GM18861 (cell line): ENCODE measurements at regions not wholly inside any gene's neighbourhood (a gene's known extent, or its start where the extent isn't known, plus 50 kb on each side); places are given as distances from the start of the nearest gene placed in this dataset.
"Not testable (repeated sequence)": the region's sequence is repeated elsewhere in the genome, so short reads cannot be mapped to it uniquely, and the experiment has no call there.

Experiments used
- ATAC-seq: cut with Tn5 transposase; IDR thresholded peaks from one replicate; pipeline ENCODE4 v1.9.1; 2021; ENCODE audit not compliant: unreplicated experiment

DNA sequence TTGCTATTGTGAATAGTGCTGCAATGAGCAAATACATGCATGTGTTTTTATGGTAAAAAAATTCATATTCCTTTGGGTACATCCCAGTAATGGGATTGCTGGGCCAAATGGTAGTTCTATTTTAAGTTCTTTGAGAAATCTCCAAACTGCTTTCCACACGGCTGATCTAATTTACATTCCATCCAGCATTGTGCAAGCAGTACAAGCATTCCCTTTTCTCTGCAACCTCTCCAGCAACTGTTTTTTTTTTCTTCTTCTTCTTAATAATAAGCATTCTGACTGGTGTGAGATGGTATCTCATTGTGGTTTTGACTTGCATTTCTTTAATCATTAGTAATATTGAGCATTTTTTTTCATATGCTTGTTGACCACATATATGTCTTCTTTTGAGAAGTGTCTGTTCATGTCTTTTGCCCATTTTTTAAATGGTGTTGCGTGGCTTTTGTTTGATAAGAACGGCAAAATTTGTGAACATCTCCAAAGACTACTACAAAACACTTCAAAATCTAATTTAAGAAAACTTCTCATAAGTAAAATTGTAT is 136.1 kb upstream of the MYO3A start:
- no peak for ATAC-seq

DNA sequence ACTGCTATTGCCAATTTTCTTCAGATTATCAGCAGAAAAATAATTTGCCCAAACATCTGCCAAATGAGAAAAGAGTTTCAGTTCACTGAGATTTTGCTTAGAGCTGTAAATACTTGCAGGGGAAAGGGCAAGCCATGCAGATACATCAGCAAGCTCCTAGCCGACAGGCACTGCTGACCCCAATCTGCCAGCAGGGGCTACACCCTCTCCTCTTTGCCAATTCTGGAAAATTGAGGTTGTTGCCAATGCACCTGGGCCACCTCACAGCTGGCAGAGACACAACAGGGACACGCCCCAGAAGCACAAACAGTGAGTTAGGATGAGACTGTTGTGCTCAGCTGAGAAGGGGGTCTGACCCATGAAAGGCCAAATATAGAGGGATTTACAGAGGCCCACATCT is 129.5 kb upstream of the MYO3A start:
- no peak for ATAC-seq

DNA sequence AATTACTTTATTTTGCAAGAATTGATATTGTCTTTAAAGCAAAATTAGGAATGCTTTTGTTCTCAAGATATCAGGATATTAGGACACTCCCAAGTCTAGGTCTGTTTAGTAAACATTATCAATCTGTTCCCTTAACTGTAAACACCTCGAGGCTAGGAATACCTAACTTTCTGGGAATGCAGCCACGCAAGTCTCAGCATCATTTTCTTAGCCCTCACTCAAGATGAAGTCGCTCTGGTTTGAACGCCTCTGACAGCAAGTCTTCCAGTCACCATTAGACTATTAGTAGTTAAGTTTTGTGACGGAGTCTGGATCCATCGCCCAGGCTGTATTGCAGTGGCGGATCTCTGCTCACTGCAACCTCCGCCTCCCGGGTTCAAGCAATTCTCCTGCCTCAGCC is 128.0 kb upstream of the MYO3A start:
- no peak for ATAC-seq

DNA sequence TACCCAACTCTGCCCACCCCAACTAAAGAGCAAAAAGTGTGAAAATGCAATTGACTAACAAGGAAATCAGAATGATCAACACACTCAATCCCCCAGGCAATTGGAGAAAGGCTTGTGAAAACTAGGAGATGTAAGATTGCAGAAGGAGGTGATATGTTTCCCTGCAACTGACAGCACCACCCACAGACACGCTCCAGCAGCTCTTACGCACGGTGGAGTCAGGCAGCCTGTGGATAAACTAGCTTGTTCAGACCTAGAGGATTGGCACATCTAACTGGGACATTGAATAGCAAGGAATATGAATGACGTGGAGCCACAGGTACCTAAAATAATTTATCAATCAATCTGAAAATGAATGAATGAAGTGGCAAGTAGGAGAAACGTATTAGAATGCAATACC is 125.7 kb upstream of the MYO3A start:
- ATAC-seq, result no peak

DNA sequence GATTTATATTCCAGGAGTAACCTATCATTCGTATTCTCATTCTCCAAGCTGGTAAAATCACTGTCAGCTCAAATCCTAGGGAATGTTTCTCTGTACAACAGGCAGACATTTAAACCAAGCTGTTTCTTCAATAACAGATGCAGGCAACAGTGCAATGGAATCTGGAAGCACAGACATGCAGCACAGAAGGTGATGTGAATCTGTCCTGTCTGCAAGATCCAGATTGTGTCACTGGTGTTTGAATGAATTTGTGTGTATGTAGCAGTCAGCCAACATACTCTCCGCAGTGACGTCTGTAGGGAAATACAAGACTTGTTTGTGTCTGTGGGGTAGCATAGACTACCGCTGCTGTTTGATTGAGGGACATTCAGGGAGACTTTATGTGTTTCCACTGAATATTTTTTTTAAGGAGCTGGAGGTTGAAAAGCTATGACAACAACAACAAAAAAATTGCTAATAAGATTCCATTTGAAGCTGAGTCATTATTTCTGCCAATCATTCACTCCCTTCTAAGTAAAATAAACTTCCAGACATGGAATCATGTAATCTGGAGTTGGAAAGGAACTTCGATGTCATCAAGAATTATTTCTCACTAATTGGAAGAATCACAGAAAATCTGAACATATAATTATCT is 122.9 kb upstream of the MYO3A start:
- ATAC-seq, result no peak

DNA sequence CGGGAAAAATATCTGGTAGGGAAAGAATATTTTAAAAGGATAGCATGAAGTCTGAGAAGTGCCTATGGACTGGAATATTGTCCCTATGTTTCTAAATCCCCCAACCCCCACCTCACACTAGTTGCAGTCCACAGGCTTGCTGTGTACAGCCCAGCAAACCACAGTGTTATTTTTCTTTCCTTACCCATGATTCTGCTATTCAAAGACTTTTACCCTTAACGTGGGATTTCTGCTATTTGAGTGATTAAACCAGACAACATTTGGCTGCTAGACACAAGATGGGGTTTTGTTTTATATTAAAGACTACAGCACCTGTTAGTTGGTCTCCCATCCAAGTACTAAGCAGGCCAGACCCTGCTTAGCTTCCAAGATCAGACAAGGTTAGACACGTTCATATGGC is 120.5 kb upstream of the MYO3A start:
- ATAC-seq, result no peak

DNA sequence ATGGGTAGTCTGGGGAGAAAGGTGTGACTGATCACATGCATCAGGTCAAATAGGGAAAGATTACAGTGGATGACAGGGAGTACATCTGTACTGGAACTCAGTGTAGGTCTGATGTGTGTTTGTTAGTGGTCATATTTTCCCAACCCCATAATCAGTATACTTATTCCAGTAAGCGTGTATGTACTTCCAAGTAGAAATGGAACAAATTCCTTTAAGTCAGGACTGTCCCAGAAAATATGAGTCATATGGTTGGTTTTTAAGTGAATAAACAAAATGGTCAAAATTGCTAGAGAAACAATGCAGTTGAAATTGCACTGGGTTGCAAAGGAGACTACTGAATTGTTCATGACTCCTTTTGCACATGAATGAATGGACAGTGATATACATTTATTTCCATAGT is 118.8 kb upstream of the MYO3A start:
- ATAC-seq, result no peak

DNA sequence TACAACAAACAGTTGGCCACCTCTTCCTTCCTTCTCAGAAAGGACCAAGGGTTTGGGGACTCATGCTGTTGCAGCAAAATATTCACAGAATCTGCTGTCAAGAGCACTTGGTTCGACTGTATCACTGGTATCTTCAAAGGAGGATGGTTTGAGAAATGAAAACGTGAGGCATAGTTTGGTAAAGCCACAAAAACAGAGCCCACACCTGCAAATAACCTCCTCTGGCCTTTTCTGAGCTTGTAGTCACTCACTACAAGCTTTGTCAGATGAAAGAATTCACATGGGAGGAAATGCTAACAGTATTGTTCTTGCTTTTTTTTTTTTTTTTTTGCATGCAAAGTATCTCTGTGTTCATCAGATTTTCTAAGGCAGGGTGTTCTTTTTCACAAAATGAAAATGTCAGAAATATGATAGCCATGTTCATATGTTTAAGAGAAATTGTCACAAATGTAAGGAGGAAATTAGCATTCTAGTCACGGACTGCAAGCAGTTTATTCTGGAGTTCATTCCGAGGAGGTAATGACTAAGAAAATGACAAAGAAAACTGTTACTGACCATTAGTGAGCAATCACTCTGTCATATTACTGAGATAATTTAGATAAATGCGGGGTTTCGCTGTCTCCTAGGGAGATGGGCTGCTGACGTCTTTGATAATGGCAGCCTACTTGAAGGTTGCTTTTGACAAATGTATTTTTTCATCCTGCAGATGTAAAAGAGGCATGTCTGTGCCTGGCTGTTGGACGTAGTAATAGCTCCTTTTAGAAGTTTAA is 117.8 kb upstream of the MYO3A start:
- ATAC-seq, result no peak

DNA sequence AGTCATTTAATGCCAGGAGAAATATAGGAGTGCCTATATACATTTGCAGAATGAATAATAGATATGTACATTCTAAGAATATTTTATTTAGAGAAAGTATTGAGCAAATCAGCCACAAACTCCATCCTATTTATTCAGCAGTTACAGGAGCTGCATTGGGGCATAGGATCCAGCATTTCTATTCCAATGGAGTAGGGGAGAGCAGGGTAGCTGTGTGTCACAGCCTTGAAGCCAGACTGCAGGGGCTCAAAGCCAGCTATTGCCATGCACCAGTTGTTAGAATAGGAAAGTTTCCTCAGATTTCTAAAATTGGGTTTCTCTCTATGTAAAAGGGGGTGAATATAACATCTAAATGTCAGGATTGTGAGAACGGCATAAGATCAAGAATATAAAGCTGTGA is 116.8 kb upstream of the MYO3A start:
- no peak for ATAC-seq

DNA sequence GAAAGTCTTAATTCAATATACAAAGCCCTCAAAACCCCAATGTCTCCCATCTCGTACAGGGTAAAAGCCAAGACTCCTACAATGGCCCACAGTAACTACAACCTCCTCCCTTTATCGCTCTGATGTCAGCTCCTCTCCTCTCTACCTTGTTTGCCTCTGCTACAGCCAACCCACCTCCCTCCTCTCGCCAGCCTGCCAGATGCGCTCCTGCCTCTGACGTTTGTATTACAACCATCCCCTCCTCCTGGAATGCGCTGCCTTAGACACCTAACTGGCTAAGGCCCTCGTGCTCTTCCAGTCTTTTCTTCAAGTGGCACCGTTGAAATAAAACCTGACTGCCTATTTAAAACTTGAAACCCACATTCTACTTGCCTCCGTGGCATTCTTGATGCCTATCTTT is 115.3 kb upstream of the MYO3A start:
- no peak for ATAC-seq

DNA sequence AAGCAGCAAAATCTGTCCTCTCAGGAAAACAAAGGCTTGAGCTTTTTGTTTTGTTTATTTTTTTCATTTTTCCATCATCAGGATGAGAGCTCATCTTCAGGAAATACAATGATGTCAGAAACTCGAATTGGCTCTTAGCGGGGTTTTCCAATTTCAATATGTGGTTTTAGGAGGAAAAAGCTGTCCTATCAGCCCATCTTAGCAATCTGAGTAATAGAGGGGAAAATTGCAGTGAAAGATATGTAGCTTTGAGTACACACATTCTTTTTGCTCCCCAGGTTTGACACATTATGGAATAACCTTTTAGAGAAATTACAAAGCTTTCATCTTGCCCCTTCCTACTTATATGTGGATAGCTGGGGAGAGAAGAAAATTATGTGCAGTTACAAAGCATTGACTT is 113.6 kb upstream of the MYO3A start:
- no peak for ATAC-seq

DNA sequence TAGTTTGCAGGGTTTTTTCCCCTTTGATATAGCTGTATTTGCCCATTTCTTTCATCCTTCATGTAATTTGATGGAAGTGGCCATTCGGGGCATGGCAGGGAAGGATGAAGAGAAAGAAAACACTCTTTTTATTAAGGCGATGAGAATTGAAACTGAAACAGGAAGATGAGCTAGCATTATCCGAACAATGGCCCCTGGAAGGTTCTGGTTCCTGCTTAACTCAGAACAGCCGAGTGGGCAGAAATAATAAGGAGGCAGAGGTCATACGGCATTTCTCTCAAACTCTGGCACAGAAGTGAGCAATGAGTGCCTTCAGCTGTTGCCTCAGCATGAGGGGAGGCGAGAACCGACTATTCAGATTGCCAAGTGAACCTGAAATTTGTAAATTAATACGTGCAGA is 113.2 kb upstream of the MYO3A start:
- ATAC-seq, result no peak

DNA sequence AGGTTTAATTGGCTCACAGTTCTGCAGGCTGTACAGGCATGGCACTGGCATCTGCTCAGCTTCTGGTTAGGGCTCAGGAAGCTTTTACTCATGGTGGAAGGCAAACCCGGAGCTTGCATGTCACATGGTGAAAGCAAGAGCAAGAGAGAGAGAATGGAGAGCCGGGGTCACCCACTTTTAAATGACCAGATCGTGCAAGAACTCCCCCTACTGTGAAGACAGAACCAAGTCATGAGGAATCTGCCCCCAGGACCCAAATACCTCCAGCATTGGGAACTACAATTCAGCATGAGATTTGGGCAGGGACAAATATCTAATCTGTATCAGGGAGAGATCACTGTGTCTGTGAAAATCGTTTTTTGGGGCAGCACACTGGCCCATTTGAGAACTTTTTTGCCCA is 110.0 kb upstream of the MYO3A start:
- ATAC-seq, result no peak

DNA sequence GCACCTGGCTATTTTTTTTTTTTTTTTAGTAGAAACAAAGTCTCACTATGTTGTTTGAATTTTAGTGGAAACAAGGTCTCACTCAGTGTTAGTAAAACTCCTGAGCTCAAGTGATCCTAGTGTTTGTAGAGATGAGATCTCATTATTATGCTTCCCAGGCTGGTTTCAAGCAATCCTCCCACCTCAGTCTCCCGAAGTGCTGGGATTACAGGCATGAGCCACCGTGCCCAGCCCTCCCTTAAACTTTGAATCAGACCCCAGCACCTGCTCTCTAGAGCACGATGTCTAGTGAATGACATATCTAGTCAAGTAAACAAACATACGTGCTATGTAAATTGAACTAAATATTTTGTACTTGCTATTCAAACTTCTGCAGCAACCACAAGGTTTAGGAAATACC is 105.6 kb upstream of the MYO3A start:
- no peak for ATAC-seq

DNA sequence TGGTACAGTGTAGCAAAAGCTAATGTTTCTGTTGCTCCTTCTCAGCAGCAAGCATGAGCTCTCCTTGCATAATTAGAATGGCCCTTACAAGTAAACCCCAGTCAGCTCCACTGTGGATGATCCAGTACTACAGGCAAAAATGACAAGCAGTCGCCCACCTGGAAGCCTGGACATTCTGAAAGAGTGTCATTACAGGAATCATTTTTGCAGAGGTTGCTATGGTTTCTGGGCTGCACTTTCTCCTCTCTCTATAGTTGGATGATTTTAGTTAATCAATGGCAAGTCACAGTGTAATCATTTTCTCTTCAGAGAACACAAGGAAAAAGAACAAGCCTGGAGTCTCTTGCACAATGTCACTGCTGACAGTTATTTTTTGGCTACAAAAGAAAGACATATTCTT is 102.9 kb upstream of the MYO3A start:
- no peak for ATAC-seq

DNA sequence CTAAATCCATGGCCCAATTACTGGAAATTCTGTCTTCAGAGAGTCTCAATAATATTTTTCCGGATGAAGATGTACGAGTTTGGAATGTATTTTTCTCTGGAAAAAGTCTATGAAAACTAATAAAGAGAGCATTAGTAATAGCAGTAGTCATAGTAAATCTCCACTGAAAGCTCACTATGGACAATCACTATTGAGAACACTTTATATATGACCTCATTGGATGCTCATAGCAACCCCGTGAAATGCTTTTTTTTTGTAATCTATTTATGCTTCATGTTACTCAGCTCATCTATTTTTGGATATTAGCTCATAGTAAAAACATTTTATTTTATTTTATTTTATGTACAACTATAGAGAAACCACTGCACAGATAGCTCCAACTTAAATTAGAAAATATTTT is 94.3 kb upstream of the MYO3A start:
- ATAC-seq, result no peak

DNA sequence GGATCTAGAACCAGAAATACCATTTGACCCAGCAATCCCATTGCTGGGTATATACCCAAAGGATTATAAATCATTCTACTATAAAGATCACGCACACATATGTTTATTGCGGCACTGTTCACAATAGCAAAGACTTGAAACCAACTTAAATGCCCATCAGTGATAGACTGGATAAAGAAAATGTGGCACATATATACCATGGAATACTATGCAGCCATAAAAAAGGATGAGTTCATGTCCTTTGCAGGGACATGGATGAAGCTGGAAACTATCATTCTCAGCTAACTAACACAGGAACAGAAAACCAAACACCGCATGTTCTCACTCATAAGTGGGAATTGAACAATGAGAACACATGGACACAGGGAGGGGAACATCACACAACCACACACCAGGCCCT is 93.2 kb upstream of the MYO3A start:
- not testable (repeated sequence) for ATAC-seq

DNA sequence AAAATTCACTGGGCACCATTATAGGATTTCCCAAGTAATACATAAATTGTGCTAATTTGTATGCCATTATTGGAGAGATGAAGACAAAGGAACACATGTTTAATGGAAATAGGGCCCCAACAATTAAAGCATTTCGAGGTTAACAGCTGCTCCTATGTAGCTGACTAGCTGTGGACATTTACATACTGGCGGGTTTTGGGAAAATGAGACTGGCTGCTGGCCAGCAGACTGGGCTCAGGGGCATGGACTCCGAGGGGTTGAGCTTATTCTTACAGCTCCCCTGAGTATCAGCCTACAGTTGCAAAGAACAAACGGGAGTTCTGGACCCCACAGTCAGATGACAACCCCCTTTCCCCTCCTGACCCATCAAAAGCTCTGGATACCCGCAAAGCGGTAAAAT is 91.9 kb upstream of the MYO3A start:
- no peak for ATAC-seq

DNA sequence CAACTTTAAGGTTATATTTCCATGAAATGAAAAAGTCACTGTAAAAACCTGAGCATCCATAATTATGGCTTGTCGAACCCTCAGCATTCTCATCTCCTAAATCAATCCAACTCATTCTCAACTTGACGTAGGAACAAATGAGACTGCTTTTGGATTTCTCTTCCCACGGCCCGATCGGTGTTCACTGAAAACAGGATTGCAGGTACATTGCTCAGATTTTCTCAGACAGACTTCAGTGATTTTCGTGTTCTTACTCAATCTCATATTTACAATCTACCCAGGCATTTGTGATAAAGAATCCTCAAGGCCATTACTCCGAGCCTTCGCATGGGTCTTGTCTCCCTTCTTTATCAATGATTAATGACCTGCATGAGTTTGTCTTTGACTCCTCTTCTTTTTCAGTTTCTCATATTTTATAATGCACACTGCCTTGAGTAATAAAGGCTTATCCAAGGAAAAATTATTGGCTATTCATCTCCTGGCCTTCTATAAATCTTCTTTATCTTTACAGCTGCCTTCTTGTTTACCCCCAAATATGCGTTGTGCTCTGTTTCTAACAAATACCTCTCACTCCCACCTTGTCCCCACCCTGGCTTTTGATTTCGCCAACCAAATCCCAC is 90.4 kb upstream of the MYO3A start:
- ATAC-seq, result no peak

DNA sequence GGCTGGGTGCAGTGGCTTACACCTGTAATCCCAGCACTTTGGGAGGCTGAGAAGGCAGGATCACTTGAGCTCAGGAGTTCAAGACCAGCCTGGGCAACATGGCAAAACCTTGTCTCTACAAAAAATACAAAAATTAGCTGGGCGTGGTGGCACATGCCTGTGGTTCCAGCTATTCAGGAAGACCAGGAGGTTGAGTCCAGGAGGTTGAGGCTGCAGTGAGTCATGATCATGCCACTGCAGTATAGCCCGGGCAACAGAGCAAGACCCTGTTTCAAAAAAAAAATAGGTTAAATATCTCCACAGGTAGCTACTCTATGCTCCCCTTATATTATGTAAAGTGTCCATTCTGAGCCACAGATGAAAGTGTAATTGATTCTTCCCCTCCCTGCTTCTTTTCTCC is 89.3 kb upstream of the MYO3A start:
- ATAC-seq, result not testable (repeated sequence)

DNA sequence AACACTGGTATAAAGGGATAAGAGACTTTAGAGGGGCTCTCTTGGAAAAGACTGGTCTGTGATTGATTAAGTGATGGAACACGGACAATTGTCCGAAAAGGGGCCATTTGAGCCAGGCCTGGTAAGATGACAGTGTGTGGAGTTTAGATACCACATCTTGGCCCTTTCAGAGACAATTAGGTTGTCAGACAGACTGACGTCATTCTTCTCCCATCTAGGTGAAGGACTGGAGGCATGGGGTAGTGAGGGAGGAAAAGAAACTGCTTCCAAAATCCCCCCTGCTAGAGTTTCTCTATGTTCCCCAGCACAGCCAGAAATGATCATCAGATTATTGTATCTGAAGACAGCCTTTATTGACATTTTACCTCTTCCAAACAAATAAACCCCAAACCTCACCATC is 84.8 kb upstream of the MYO3A start:
- no peak for ATAC-seq

DNA sequence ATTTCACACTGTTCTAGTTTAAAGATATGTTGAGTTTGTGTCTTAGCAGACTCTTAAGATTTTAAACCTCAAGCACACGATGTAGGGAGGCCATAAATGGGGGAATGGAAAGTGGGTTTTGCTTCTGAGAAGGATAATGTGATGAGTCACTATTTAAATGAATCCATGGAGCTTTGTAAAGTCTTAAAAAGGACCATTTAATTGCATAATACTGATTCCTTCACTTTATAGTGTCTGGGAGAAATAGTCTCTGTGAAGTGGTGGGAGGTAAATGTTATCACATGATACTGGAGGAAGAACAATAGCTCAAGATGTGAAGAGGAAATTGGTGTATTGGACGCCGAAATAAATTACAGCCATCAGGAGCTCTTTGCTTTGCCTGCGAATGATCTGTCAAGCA is 84.0 kb upstream of the MYO3A start:
- ATAC-seq, result no peak
